GM08714 (cell line): ENCODE measurements at regions not wholly inside any gene's neighbourhood (a gene's known extent, or its start where the extent isn't known, plus 50 kb on each side); places are given as distances from the start of the nearest gene placed in this dataset.

Experiments
- H3K4me3 ChIP-seq: fragments of 200-500 bp; sonication (Bioruptor generic); 2 replicates; pipeline ENCODE4 v1.5.1; 2014; ENCODE audit warnings: mild to moderate bottlenecking, low read length, inconsistent platforms
- ZNF274 ChIP-seq: IDR thresholded peaks from 2 replicates; pipeline ENCODE4 v1.6.1; 2012; ENCODE audit warnings: mild to moderate bottlenecking, low read depth, low read length

- H3K4me3 ChIP-seq = no peak overlapping the region
- TF ChIP-seq ZNF274 = no peak
These were observed 112.3 kb downstream of the BDH1 start for GRCh38 chr3:197443506-197443905.

GRCh38 chr3:197440717-197441303, 115.0 kb downstream of the BDH1 start:
- TF ChIP-seq ZNF274 = no peak

GRCh38 chr3:197438906-197439305, 116.9 kb downstream of the BDH1 start:
- no peak for TF ChIP-seq ZNF274

More at GRCh38 chr3:197440717-197441303, 115.0 kb downstream of the BDH1 start:
- H3K4me3 ChIP-seq = no peak overlapping the region

GRCh38 chr3:197435426-197435825, 120.3 kb downstream of the BDH1 start:
- H3K4me3 ChIP-seq = no peak overlapping the region
- TF ChIP-seq ZNF274 = no peak

More at GRCh38 chr3:197438906-197439305, 116.9 kb downstream of the BDH1 start:
- H3K4me3 ChIP-seq = no peak overlapping the region

GRCh38 chr3:197434830-197435229, 120.9 kb downstream of the BDH1 start:
- H3K4me3 ChIP-seq = no peak overlapping the region
- no peak for TF ChIP-seq ZNF274

GRCh38 chr3:197432384-197433127, 123.2 kb downstream of the BDH1 start:
- no peak overlapping the region for H3K4me3 ChIP-seq
- no peak for TF ChIP-seq ZNF274

DNA sequence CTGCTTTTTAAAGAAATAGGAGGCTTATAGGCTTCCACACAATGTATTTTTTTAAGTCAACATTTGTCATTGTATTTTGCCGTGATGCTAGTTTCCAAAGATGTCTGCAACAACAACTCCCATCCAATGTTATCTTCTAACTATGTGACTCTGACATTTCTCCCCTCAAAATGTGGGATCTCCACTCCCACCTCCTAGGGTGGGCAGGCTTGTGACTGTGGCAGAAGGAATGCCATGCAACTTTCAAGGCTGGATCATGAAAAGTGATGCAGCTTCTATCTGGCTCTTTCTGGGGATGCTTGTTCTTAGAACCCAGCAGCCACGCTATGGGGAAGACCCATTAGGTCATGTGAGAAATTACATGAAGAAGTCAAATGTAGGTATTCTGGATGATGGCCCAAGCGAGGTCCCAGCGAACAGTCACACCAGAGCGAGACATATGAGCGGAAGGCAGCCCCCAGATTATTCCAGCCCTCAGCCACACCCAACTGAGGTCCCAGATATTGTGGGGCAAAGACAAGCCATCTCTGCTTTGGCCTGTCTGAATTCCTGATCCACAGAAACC, 124.3 kb downstream of the BDH1 start:
- no peak for TF ChIP-seq ZNF274
- no peak overlapping the region for H3K4me3 ChIP-seq

DNA sequence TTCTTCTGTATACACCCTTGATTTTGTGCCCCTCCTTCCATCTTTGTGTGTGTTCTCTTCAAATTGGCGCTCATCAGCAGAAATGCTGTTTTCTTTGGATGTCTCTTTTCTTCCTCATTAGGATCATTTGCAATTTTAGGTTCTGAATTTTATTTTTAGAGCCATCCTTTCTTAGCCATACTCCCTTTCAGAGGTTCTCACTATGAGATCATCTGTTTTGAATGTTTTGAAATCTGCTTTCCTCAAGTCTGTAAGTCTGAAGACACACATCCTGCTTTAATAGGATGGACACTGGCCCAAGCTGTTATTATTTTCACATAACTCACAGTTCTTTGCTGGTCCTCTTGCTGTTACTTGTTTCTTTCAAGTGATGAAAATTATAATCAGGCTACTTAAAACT, 124.8 kb downstream of the BDH1 start:
- no peak for TF ChIP-seq ZNF274
- no peak overlapping the region for H3K4me3 ChIP-seq

GRCh38 chr3:197430502-197430901, 125.3 kb downstream of the BDH1 start:
- no peak overlapping the region for H3K4me3 ChIP-seq
- TF ChIP-seq ZNF274 = no peak

DNA sequence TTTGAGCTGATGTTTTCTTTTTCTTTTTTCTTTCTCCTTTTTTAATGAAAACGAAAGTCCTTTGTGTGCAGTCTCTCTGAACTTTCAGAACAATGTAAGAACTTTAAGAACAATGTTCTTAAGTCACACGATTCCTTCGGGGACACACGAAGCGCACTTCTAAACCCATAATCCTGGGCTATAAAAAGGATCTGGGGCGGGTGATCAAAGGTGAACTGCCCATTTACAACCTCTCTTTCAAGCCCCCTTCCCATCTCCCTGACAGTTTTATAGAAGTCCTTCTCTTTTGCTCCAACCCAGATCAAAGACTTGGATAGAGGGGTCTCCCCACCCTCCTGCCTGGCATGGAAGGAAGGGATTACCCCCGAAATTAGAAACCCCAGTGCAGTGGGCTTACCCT, 126.8 kb downstream of the BDH1 start:
- H3K4me3 ChIP-seq = no peak overlapping the region

GRCh38 chr3:197428117-197428801, 127.5 kb downstream of the BDH1 start:
- no peak for TF ChIP-seq ZNF274
- no peak overlapping the region for H3K4me3 ChIP-seq

More for the DNA sequence above, 126.8 kb downstream of the BDH1 start:
- TF ChIP-seq ZNF274 = no peak

GRCh38 chr3:197427021-197427420, 128.6 kb upstream of the DLG1 start:
- TF ChIP-seq ZNF274 = no peak
- no peak overlapping the region for H3K4me3 ChIP-seq

- H3K4me3 ChIP-seq = no peak overlapping the region
- no peak for TF ChIP-seq ZNF274
These were observed 127.7 kb upstream of the DLG1 start for GRCh38 chr3:197426121-197426566.

GRCh38 chr3:197425485-197426120, 127.2 kb upstream of the DLG1 start:
- H3K4me3 ChIP-seq = no peak overlapping the region
- TF ChIP-seq ZNF274 = no peak
